IMR-90 (cell line): ENCODE measurements at regions not wholly inside any gene's neighbourhood (a gene's known extent, or its start where the extent isn't known, plus 50 kb on each side); places are given as distances from the start of the nearest gene placed in this dataset.

Experiments
- BHLHE40 ChIP-seq: fragments of 150-350 bp; IDR thresholded peaks from 2 replicates; pipeline ENCODE4 v1.6.1; 2016; ENCODE audit warnings: mild to moderate bottlenecking, low read depth, low read length
- CEBPB ChIP-seq: IDR thresholded peaks from 2 replicates; pipeline ENCODE4 v1.6.1; 2012; ENCODE audit warnings: low read depth, low read length, improper control_type of control experiment
- CHD1 ChIP-seq: IDR thresholded peaks from 2 replicates; pipeline ENCODE4 v1.6.1; 2012; ENCODE audit warnings: low read depth, low read length, improper control_type of control experiment
- CTCF ChIP-seq: conservative IDR thresholded peaks from 2 replicates; pipeline ENCODE4 v1.5.1; 2012; ENCODE audit warnings: mild to moderate bottlenecking, low read depth, low read length, improper control_type of control experiment
- MAFK ChIP-seq: IDR thresholded peaks from 2 replicates; pipeline ENCODE4 v1.6.1; 2012; ENCODE audit warnings: low read depth, low read length, improper control_type of control experiment
- MXI1 ChIP-seq: IDR thresholded peaks from 2 replicates; pipeline ENCODE4 v1.6.1; 2012; ENCODE audit warnings: low read depth, mild to moderate bottlenecking, low read length, moderate library complexity, borderline replicate concordance
- POLR2A ChIP-seq: IDR thresholded peaks from 2 replicates; pipeline ENCODE4 v1.6.1; 2012; ENCODE audit warnings: mild to moderate bottlenecking, low read depth, low read length
- RFX5 ChIP-seq: IDR thresholded peaks from 2 replicates; pipeline ENCODE4 v1.8.0; 2012; ENCODE audit warnings: low read depth, mild to moderate bottlenecking, low read length, moderate library complexity
- SMC3 ChIP-seq: fragments of 150-350 bp; IDR thresholded peaks from 2 replicates; pipeline ENCODE4 v1.6.1; 2016; ENCODE audit warnings: low read depth, mild to moderate bottlenecking, antibody characterized with exemption, low read length, moderate library complexity
- USF2 ChIP-seq: fragments of 150-350 bp; IDR thresholded peaks from 2 replicates; pipeline ENCODE4 v1.6.1; 2017; ENCODE audit warnings: mild to moderate bottlenecking, antibody characterized with exemption, low read length, low read depth

DNA sequence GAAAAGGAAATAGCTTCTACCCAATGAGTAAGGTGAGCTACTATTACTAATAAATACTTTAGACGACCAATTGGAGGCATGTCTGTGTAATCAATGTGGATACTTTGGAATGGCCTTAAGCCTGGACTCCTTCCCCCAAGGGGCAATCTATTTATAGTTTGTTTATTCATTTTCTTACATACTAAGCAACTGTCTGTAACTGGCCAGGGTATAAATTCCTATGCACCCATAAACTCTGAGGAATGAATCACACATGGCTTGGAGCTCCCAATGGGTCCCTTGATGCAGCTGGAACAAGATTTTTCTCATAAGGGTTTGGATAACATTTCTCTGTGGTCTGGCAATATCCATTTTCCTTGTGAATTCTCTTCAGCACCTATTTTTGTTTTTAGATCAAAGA is 506.8 kb downstream of the EDEM1 start:
- TF ChIP-seq USF2, result no peak
- no peak for TF ChIP-seq CTCF
- TF ChIP-seq POLR2A, result no peak
- no peak for TF ChIP-seq RFX5
- no peak for TF ChIP-seq CEBPB
- TF ChIP-seq MXI1, result no peak
- TF ChIP-seq BHLHE40, result no peak
- no peak for TF ChIP-seq SMC3
- TF ChIP-seq CHD1, result no peak
- no peak for TF ChIP-seq MAFK
